ENCODE measurements at regions not wholly inside any gene's neighbourhood (a gene's known extent, or its start where the extent isn't known, plus 50 kb on each side); places are given as distances from the start of the nearest gene placed in this dataset.

DNA sequence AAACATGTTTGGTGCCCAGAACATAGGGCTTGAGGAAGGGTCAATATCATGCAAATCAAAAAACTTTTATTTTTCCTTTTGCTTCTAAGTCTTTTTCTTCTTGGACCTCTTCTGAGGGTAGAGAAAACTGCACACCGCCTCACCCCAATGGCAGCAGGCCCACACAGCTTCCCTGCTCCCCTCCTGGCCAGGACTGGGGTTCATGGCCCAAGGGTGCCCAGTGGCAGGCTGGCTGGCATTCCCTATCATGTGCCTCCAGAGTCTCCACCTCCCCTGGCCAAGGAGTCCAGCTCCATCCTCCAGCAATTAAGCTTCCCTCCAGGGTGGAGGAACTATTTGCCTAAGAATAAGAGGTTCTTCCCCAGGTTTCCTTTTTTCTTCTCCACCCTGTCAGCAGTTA is 529.6 kb upstream of the SPANXN1 start:
- Histone ChIP-seq H2AK5ac (ENCODE audit: insufficient read length, low read length) (no peak overlapping the region), H3K56ac (ENCODE audit: insufficient read length, low read depth, low read length) (no peak overlapping the region), H2BK12ac (ENCODE audit: insufficient read length, low read depth, low read length) (no peak overlapping the region), H2AFZ (ENCODE audit: low read length) (no peak overlapping the region), H3K23ac (ENCODE audit: insufficient read length, low read depth, low read length) (no peak overlapping the region), H3K14ac (ENCODE audit: insufficient read depth, low read length) (no peak overlapping the region), H3K4ac (ENCODE audit: low read depth, low read length) (no peak overlapping the region), H3T11ph (ENCODE audit: low read length) (no peak overlapping the region), H2BK15ac (ENCODE audit: low read depth, low read length) (no peak overlapping the region), H3K9ac (ENCODE audit: extremely low read depth, insufficient read length, low read length) (no peak overlapping the region), H3K23me2 (ENCODE audit: insufficient read length, low read depth, low read length, poor library complexity, severe bottlenecking) (no peaks in the 10 kb centered on the region), H3K79me2 (ENCODE audit: insufficient read depth, low read length) (no peaks in the 10 kb centered on the region), H4K91ac (ENCODE audit: insufficient read length, low read depth, low read length) (no peak overlapping the region), H3K4me2 (ENCODE audit: insufficient read depth, insufficient read length, low read length) (no peak overlapping the region), H2BK20ac (ENCODE audit: low read depth, low read length, poor library complexity, severe bottlenecking) (no peak overlapping the region), H3K27ac (ENCODE audit: insufficient read length, low read depth, low read length) (no peak overlapping the region), H4K8ac (replicated peaks; ENCODE audit: insufficient read length, low read depth, low read length) (no peak overlapping the region), H3K18ac (ENCODE audit: insufficient read length, low read depth, low read length) (no peak overlapping the region), H2BK120ac (ENCODE audit: low read depth, low read length, poor library complexity, severe bottlenecking) (no peak overlapping the region), H4K20me1 (ENCODE audit: control insufficient read depth, insufficient read depth, insufficient read length) (no peaks in the 10 kb centered on the region), H4K5ac (ENCODE audit: insufficient read length, low read depth, low read length) (no peak overlapping the region), H3K9me3 (ENCODE audit: control insufficient read depth, low read depth, low read length) (peaks cover 20% of the 10 kb centered on the region), H3K27me3 (ENCODE audit: insufficient read depth, low read length) (no peaks in the 10 kb centered on the region), H2BK5ac (ENCODE audit: insufficient read length, low read length) (no peak overlapping the region), H3K79me1 (ENCODE audit: insufficient read depth, low read depth, low read length, poor library complexity, severe bottlenecking) (no peaks in the 10 kb centered on the region), H3K4me1 (ENCODE audit: insufficient read depth, low read length) (no peaks in the 10 kb centered on the region)
- Mint-ChIP-seq H3K4me3 (no peak overlapping the region), H3K4me1 (no peaks in the 10 kb centered on the region), H3K27me3 (ENCODE audit: low read depth) (no peaks in the 10 kb centered on the region), H3K9me3 (peaks cover 51 to 55% of the 10 kb centered on the region in 2 experiments), H3K27ac (no peak overlapping the region), H3K36me3 (ENCODE audit: insufficient read depth in 1 of 3, low read depth in 3 of 3) (peaks cover 0 to 4% (median 3%) of the 10 kb centered on the region in 3 experiments; a peak in 2 of 7 replicates)
- WGBS (ENCODE audit: extremely low coverage, insufficient read length, low lambda C conversion rate), result no CpG with 5 or more reads among the region's 1 CpG
- no peak for DNase-seq
- TF ChIP-seq, protein P1, sequence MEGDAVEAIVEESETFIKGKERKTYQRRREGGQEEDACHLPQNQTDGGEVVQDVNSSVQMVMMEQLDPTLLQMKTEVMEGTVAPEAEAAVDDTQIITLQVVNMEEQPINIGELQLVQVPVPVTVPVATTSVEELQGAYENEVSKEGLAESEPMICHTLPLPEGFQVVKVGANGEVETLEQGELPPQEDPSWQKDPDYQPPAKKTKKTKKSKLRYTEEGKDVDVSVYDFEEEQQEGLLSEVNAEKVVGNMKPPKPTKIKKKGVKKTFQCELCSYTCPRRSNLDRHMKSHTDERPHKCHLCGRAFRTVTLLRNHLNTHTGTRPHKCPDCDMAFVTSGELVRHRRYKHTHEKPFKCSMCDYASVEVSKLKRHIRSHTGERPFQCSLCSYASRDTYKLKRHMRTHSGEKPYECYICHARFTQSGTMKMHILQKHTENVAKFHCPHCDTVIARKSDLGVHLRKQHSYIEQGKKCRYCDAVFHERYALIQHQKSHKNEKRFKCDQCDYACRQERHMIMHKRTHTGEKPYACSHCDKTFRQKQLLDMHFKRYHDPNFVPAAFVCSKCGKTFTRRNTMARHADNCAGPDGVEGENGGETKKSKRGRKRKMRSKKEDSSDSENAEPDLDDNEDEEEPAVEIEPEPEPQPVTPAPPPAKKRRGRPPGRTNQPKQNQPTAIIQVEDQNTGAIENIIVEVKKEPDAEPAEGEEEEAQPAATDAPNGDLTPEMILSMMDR (conservative IDR thresholded peaks at IDR 0.05), result no peak

Data from H9 (cell line).